Activated CD4-positive, alpha-beta T cell treated with anti-CD3 and anti-CD28 coated beads, Interleukin-2, amount 10 ng/mL, durations not matched to agents 7 days and 5 days (primary cell): ENCODE measurements at regions not wholly inside any gene's neighbourhood (a gene's known extent, or its start where the extent isn't known, plus 50 kb on each side); places are given as distances from the start of the nearest gene placed in this dataset.
"Not testable (repeated sequence)": the region's sequence is repeated elsewhere in the genome, so short reads cannot be mapped to it uniquely, and the experiment has no call there.

Experiments used
- CTCF ChIA-PET: fragments of 350-600 bp; sonication (Branson Sonifier 250); formaldehyde crosslinking; loops from one replicate; lab custom pipeline; 2021; ENCODE audit warnings: antibody characterized with exemption; lab: Charles Lee
- POLR2A ChIA-PET: fragments of 350-600 bp; sonication (Branson Sonifier 250); formaldehyde crosslinking; loops from one replicate; lab custom pipeline; 2021; ENCODE audit warnings: antibody characterized with exemption; lab: Charles Lee
- DNase-seq: peaks from one replicate; pipeline ENCODE4 v3.0.0-alpha.2; 2020
- H3K27ac Mint-ChIP-seq: one replicate; pipeline ENCODE4 v1.8.0; 2021; ENCODE audit warnings: mild to moderate bottlenecking, moderate library complexity, mixed read lengths
- H3K27me3 Mint-ChIP-seq: one replicate; pipeline ENCODE4 v1.8.0; 2021; ENCODE audit warnings: mixed read lengths
- H3K36me3 Mint-ChIP-seq: one replicate; pipeline ENCODE4 v1.8.0; 2021; ENCODE audit warnings: low read depth, mixed read lengths
- H3K4me1 Mint-ChIP-seq: one replicate; pipeline ENCODE4 v1.8.0; 2021; ENCODE audit warnings: mixed read lengths
- H3K4me3 Mint-ChIP-seq: one replicate; pipeline ENCODE4 v1.8.0; 2021; ENCODE audit warnings: mild to moderate bottlenecking, moderate library complexity, mixed read lengths
- H3K9me3 Mint-ChIP-seq: one replicate; pipeline ENCODE4 v1.8.0; 2021; ENCODE audit warnings: mixed read lengths

GRCh38 chr1:101587741-101588140 lies 350.9 kb downstream of the S1PR1 start:
- H3K4me3 Mint-ChIP-seq = no peak overlapping the region
- ChIA-PET POLR2A (no interaction called here), CTCF (no interaction called here)
- no peak overlapping the region for H3K27ac Mint-ChIP-seq
- DNase-seq = no peak
- H3K9me3 Mint-ChIP-seq = no peaks in the 10 kb centered on the region
- peaks cover 15% of the 10 kb centered on the region for H3K27me3 Mint-ChIP-seq
- H3K4me1 Mint-ChIP-seq = no peaks in the 10 kb centered on the region
- H3K36me3 Mint-ChIP-seq = no peaks in the 10 kb centered on the region

GRCh38 chr1:101588677-101589076 lies 351.9 kb downstream of the S1PR1 start:
- H3K27me3 Mint-ChIP-seq = peaks cover 9% of the 10 kb centered on the region
- no peaks in the 10 kb centered on the region for H3K9me3 Mint-ChIP-seq
- ChIA-PET POLR2A (no interaction called here), CTCF (no interaction called here)
- H3K4me3 Mint-ChIP-seq = no peak overlapping the region
- H3K4me1 Mint-ChIP-seq = no peaks in the 10 kb centered on the region
- no peak for DNase-seq
- H3K36me3 Mint-ChIP-seq = no peaks in the 10 kb centered on the region
- no peak overlapping the region for H3K27ac Mint-ChIP-seq

DNA sequence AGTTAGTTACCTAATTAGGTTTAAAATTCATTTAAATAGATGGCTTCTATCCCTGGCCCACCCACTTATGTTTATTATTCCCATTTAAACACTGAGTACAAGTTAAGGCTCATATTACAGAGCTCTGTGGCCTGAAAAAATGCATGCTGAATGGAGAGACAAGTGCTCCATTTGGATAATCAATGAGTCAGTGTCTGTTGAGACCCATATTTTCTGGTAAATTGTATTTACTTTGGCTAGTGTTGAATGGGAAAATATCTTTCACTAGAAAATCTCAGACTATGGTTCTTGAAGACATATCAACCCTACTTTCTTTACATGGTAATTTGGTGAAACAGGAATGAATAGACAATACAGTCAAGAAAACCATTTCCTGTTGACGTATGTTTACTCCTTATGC lies 356.0 kb downstream of the S1PR1 start:
- Mint-ChIP-seq H3K9me3 (no peaks in the 10 kb centered on the region), H3K4me1 (no peaks in the 10 kb centered on the region)

DNA sequence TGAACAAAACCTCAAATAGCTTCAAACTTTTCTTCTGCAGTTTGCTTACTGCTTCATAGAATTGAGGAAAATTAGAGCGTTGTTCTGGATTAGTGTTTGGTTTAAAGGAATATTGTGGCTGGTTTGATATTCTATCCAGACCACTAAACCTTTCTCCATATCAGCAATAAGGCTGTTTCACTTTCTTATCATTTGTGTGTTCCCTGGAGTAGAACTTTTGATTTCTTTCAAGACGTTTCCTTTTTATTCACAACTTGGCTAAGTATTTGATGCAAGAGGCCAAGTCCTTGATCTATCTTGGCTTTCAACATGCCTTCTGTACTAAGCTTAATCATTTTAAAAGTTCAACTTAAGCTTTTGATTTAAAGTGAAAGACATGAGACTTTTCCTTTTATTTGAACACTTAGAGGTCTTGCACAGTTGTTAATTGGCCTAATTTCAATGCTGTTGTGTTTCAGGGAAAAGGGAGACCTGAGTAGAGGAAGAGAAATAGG lies 359.1 kb downstream of the S1PR1 start:
- ChIA-PET CTCF (no interaction called here), POLR2A (no interaction called here)
- Mint-ChIP-seq H3K9me3 (no peaks in the 10 kb centered on the region), H3K4me3 (no peak overlapping the region), H3K27ac (no peak overlapping the region), H3K36me3 (no peaks in the 10 kb centered on the region), H3K27me3 (peaks cover under 1% of the 10 kb centered on the region), H3K4me1 (no peaks in the 10 kb centered on the region)
- DNase-seq = no peak

More for the DNA sequence above, 356.0 kb downstream of the S1PR1 start:
- Mint-ChIP-seq H3K27ac (no peak overlapping the region), H3K4me3 (no peak overlapping the region), H3K36me3 (no peaks in the 10 kb centered on the region), H3K27me3 (peaks cover 9% of the 10 kb centered on the region)
- DNase-seq = no peak
- ChIA-PET POLR2A (no interaction called here), CTCF (no interaction called here)

DNA sequence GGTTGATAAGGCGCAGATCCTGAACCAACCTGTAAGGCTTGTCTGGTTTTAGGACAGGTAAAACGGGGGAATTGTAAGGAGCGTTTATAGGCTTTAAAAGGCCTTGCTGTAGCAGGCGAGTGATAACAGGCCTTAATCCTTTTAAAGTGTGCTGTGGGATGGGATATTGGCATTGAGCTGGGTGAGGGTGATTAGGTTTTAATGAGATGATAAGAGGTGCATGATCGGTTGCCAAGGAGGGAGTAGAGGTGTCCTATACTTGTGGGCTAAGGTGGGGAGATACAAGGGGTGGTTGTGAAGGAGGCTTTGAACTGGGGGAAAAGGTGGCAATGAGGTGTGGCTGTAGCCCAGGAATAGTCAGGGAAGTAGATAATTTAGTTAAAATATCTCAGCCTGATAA lies 363.8 kb downstream of the S1PR1 start:
- H3K27ac Mint-ChIP-seq, POLR2A ChIA-PET, DNase-seq, H3K4me1 Mint-ChIP-seq, H3K4me3 Mint-ChIP-seq, H3K27me3 Mint-ChIP-seq, H3K9me3 Mint-ChIP-seq, H3K36me3 Mint-ChIP-seq, CTCF ChIA-PET: not testable (repeated sequence)

DNA sequence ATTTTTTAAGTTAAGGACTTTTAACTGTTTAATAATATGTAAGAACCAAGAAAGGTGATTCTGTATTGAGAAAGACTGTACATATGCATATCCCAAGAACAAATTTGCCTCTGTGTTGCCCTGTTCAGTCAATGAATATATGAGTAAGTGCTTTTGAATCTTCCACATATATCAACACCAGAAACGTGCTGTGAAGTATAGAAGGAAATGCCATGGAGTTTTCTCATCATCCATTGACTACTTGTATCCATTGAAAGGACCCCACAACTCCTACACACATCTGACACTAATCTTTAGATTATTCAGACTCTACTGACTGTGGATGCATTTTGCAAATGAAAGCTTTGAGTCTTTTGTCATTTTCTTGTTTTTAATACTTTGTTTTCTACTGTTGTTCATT lies 366.9 kb downstream of the S1PR1 start:
- H3K9me3 Mint-ChIP-seq = no peaks in the 10 kb centered on the region
- H3K27ac Mint-ChIP-seq = no peak overlapping the region
- DNase-seq = no peak
- peaks cover 11% of the 10 kb centered on the region for H3K27me3 Mint-ChIP-seq
- H3K36me3 Mint-ChIP-seq = no peaks in the 10 kb centered on the region
- H3K4me3 Mint-ChIP-seq = no peak overlapping the region
- CTCF ChIA-PET = no interaction called here
- POLR2A ChIA-PET = no interaction called here
- H3K4me1 Mint-ChIP-seq = no peaks in the 10 kb centered on the region

GRCh38 chr1:101605878-101606277 lies 369.1 kb downstream of the S1PR1 start:
- no peaks in the 10 kb centered on the region for H3K36me3 Mint-ChIP-seq
- H3K4me1 Mint-ChIP-seq = no peaks in the 10 kb centered on the region
- no peak overlapping the region for H3K27ac Mint-ChIP-seq
- H3K9me3 Mint-ChIP-seq = no peaks in the 10 kb centered on the region
- no peak overlapping the region for H3K4me3 Mint-ChIP-seq
- H3K27me3 Mint-ChIP-seq = peaks cover 11% of the 10 kb centered on the region
- DNase-seq = no peak
- ChIA-PET POLR2A (no interaction called here), CTCF (no interaction called here)

DNA sequence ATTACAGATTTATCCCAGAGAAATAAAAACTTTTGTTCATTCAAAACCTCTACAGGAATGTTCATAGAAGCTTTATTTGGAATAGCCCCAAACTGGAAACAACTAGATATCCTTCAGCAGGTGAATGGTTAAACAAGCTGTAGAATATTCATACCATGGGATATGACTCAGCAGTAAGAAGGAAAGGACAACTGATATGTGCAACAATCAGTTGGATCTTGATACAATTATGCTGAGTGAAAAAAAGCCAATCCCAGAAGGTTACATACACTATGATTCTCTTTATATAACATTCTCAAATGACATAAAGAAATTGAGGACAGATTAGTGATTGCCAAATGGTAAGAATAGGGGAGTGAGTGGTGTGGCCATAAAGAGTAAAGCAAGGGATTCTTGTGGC lies 376.7 kb downstream of the S1PR1 start:
- H3K4me1 Mint-ChIP-seq = no peaks in the 10 kb centered on the region
- H3K27me3 Mint-ChIP-seq = peaks cover 9% of the 10 kb centered on the region
- no peak overlapping the region for H3K4me3 Mint-ChIP-seq
- no peak overlapping the region for H3K27ac Mint-ChIP-seq
- no peaks in the 10 kb centered on the region for H3K9me3 Mint-ChIP-seq
- CTCF ChIA-PET = no interaction called here
- H3K36me3 Mint-ChIP-seq = no peaks in the 10 kb centered on the region
- no peak for DNase-seq
- POLR2A ChIA-PET = no interaction called here

DNA sequence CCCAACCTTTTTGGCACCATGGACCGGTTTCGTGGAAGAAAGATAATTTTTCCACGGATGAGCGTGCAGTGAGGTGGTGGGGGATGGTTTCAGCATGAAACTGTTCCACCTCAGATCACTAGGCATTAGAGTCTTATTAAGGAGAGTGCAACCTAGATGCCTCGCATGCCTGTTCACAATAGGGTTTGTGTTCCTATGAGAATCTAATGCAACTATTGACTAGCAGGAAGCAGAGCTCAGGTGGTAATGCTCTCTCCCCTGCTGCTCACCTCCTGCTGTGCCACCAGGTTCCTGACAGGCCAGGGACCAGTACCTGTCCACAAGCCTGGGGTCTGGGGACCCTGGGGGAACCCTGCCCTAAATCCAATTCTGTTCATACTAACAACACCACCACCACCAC lies 377.8 kb downstream of the OLFM3 start:
- POLR2A ChIA-PET = no interaction called here
- Mint-ChIP-seq H3K27ac (no peak overlapping the region), H3K9me3 (no peaks in the 10 kb centered on the region), H3K27me3 (peaks cover 5% of the 10 kb centered on the region), H3K4me3 (no peak overlapping the region), H3K36me3 (no peaks in the 10 kb centered on the region), H3K4me1 (no peaks in the 10 kb centered on the region)
- DNase-seq = no peak
- CTCF ChIA-PET = no interaction called here

- Mint-ChIP-seq H3K9me3 (no peaks in the 10 kb centered on the region), H3K4me3 (no peak overlapping the region), H3K27ac (no peak overlapping the region), H3K36me3 (no peaks in the 10 kb centered on the region), H3K27me3 (no peaks in the 10 kb centered on the region), H3K4me1 (no peaks in the 10 kb centered on the region)
- ChIA-PET CTCF (no interaction called here), POLR2A (no interaction called here)
- no peak for DNase-seq
These were observed 364.0 kb downstream of the OLFM3 start for GRCh38 chr1:101632548-101633272.

- ChIA-PET POLR2A (no interaction called here), CTCF (no interaction called here)
- H3K9me3 Mint-ChIP-seq = no peaks in the 10 kb centered on the region
- H3K36me3 Mint-ChIP-seq = no peaks in the 10 kb centered on the region
- no peaks in the 10 kb centered on the region for H3K27me3 Mint-ChIP-seq
- no peaks in the 10 kb centered on the region for H3K4me1 Mint-ChIP-seq
- H3K27ac Mint-ChIP-seq = no peak overlapping the region
- no peak overlapping the region for H3K4me3 Mint-ChIP-seq
- no peak for DNase-seq
These were observed 350.9 kb downstream of the OLFM3 start for GRCh38 chr1:101645810-101646209.

DNA sequence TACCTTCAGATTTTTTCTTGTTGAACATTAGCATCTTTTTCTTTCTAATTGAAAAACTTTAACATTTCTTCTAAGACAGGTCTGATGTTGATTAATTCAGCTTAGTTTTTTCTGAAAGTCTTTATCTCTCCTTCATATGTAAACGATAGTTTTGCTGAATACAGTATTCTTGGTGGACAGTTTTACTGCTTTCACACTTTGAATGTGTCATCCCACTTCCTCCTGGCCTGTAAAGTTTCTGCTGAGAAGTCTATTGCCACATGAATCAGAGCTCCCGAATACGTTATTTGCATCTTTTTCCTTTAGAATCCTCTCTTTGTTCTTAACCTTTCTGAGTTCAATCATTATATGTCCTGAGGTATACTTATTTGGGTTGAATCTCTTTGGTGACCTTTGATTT lies 344.2 kb downstream of the OLFM3 start:
- ChIA-PET CTCF (no interaction called here), POLR2A (no interaction called here)
- Mint-ChIP-seq H3K9me3 (peaks cover 4% of the 10 kb centered on the region), H3K27ac (no peak overlapping the region), H3K27me3 (no peaks in the 10 kb centered on the region), H3K4me1 (no peaks in the 10 kb centered on the region), H3K36me3 (no peaks in the 10 kb centered on the region), H3K4me3 (no peak overlapping the region)
- DNase-seq = no peak

GRCh38 chr1:101653482-101653946 lies 343.2 kb downstream of the OLFM3 start:
- ChIA-PET CTCF (no interaction called here), POLR2A (no interaction called here)
- Mint-ChIP-seq H3K9me3 (peaks cover 4% of the 10 kb centered on the region), H3K27me3 (no peaks in the 10 kb centered on the region), H3K4me3 (no peak overlapping the region), H3K27ac (no peak overlapping the region), H3K36me3 (no peaks in the 10 kb centered on the region), H3K4me1 (no peaks in the 10 kb centered on the region)
- no peak for DNase-seq

DNA sequence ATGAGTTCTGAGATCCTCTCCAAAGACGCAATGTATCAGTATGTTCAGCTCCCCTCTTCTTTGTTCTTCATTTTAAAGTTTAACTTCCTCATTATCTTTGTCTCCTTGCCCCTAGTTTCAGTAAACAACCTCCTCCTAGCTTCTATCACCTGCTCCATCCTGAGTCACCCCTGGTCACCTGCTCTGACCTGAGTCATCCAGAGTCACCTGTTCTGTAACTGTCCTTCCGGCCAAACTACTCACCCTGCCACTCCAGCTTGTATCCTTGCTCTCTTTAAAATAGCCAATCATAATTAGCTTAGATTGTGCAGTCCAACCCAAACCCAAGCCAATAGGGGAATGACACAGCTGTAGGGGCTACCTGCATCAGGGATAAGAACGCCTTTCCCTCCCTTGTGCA lies 332.0 kb downstream of the OLFM3 start:
- no peak for DNase-seq
- Mint-ChIP-seq H3K27ac (no peak overlapping the region), H3K36me3 (no peaks in the 10 kb centered on the region), H3K9me3 (peaks cover 12% of the 10 kb centered on the region), H3K4me3 (no peak overlapping the region), H3K27me3 (no peaks in the 10 kb centered on the region), H3K4me1 (no peaks in the 10 kb centered on the region)
- CTCF ChIA-PET = no interaction called here
- POLR2A ChIA-PET = no interaction called here
